Non-pigmented ciliary epithelial cell (primary cell): ENCODE measurements at regions not wholly inside any gene's neighbourhood (a gene's known extent, or its start where the extent isn't known, plus 50 kb on each side); places are given as distances from the start of the nearest gene placed in this dataset.
"Not testable (repeated sequence)": the region's sequence is repeated elsewhere in the genome, so short reads cannot be mapped to it uniquely, and the experiment has no call there.

ENCODE experiments used
- DNase-seq: peaks from one replicate; pipeline ENCODE4 v3.0.0-alpha.2; 2010; ENCODE audit warnings: low read depth

- no peak for DNase-seq
Measured at GRCh38 chr5:83404182-83404716, 67.3 kb upstream of the VCAN start.

GRCh38 chr5:83405662-83406061 lies 65.9 kb upstream of the VCAN start:
- no peak for DNase-seq

- no peak for DNase-seq
Measured at GRCh38 chr5:83406906-83407305, 64.6 kb upstream of the VCAN start.

- DNase-seq: no peak
Measured at GRCh38 chr5:83407931-83408330, 63.6 kb upstream of the VCAN start.

GRCh38 chr5:83408719-83409118 lies 62.8 kb upstream of the VCAN start:
- no peak for DNase-seq

- not testable (repeated sequence) for DNase-seq
Measured at GRCh38 chr5:83409776-83410175, 61.8 kb upstream of the VCAN start.

GRCh38 chr5:83410319-83410718 lies 61.2 kb upstream of the VCAN start:
- not testable (repeated sequence) for DNase-seq

- DNase-seq: peak; percentile 4
Measured at GRCh38 chr5:83414601-83415000, 56.9 kb upstream of the VCAN start.

- no peak for DNase-seq
Measured at GRCh38 chr5:83417884-83418283, 53.7 kb upstream of the VCAN start.

- DNase-seq: no peak
Measured at GRCh38 chr5:83418356-83419321, 52.9 kb upstream of the VCAN start.
